ENCODE measurements at regions not wholly inside any gene's neighbourhood (a gene's known extent, or its start where the extent isn't known, plus 50 kb on each side); places are given as distances from the start of the nearest gene placed in this dataset.

GRCh38 chr3:16089521-16089920 lies 85.0 kb upstream of the GALNT15 start:
- DNase-seq (ENCODE audit: low spot score): no peak
- no peaks in the 10 kb centered on the region for H3K36me3 Mint-ChIP-seq (ENCODE audit: low read depth)
- H3K4me1 Mint-ChIP-seq (ENCODE audit: low read depth): peaks cover 19% of the 10 kb centered on the region
- no peak overlapping the region for H3K27ac Mint-ChIP-seq (ENCODE audit: unreplicated experiment)
- H3K27me3 Mint-ChIP-seq (ENCODE audit: low read depth): no peaks in the 10 kb centered on the region
- H3K4me3 Mint-ChIP-seq (ENCODE audit: unreplicated experiment): no peak overlapping the region
- TF ChIP-seq, protein P1, sequence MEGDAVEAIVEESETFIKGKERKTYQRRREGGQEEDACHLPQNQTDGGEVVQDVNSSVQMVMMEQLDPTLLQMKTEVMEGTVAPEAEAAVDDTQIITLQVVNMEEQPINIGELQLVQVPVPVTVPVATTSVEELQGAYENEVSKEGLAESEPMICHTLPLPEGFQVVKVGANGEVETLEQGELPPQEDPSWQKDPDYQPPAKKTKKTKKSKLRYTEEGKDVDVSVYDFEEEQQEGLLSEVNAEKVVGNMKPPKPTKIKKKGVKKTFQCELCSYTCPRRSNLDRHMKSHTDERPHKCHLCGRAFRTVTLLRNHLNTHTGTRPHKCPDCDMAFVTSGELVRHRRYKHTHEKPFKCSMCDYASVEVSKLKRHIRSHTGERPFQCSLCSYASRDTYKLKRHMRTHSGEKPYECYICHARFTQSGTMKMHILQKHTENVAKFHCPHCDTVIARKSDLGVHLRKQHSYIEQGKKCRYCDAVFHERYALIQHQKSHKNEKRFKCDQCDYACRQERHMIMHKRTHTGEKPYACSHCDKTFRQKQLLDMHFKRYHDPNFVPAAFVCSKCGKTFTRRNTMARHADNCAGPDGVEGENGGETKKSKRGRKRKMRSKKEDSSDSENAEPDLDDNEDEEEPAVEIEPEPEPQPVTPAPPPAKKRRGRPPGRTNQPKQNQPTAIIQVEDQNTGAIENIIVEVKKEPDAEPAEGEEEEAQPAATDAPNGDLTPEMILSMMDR (IDR thresholded peaks at IDR 0.05): no peak
- H3K9me3 Mint-ChIP-seq (ENCODE audit: low read depth): no peaks in the 10 kb centered on the region

- Mint-ChIP-seq H3K4me3 (ENCODE audit: unreplicated experiment) (no peak overlapping the region), H3K9me3 (ENCODE audit: low read depth) (no peaks in the 10 kb centered on the region), H3K27ac (ENCODE audit: unreplicated experiment) (no peak overlapping the region), H3K36me3 (ENCODE audit: low read depth) (no peaks in the 10 kb centered on the region), H3K27me3 (ENCODE audit: low read depth) (no peaks in the 10 kb centered on the region), H3K4me1 (ENCODE audit: low read depth) (peaks cover 17% of the 10 kb centered on the region)
- no peak for DNase-seq (ENCODE audit: low spot score)
- TF ChIP-seq, protein P1 (IDR thresholded peaks at IDR 0.05): no peak
Observed at GRCh38 chr3:16090024-16090423, 84.5 kb upstream of the GALNT15 start.

- H3K36me3 Mint-ChIP-seq (ENCODE audit: low read depth): no peaks in the 10 kb centered on the region
- H3K27me3 Mint-ChIP-seq (ENCODE audit: low read depth): no peaks in the 10 kb centered on the region
- H3K4me3 Mint-ChIP-seq (ENCODE audit: unreplicated experiment): no peak overlapping the region
- no peaks in the 10 kb centered on the region for H3K9me3 Mint-ChIP-seq (ENCODE audit: low read depth)
- TF ChIP-seq, protein P1 (IDR thresholded peaks at IDR 0.05): no peak
- no peak overlapping the region for H3K27ac Mint-ChIP-seq (ENCODE audit: unreplicated experiment)
- peaks cover 10% of the 10 kb centered on the region for H3K4me1 Mint-ChIP-seq (ENCODE audit: low read depth)
- DNase-seq (ENCODE audit: low spot score): no peak
Observed at GRCh38 chr3:16090706-16091105, 83.8 kb upstream of the GALNT15 start.

GRCh38 chr3:16092923-16093322 lies 81.6 kb upstream of the GALNT15 start:
- DNase-seq (ENCODE audit: low spot score): no peak
- TF ChIP-seq, protein P1 (IDR thresholded peaks at IDR 0.05): no peak
- Mint-ChIP-seq H3K27me3 (ENCODE audit: low read depth) (no peaks in the 10 kb centered on the region), H3K4me1 (ENCODE audit: low read depth) (peaks cover 5% of the 10 kb centered on the region), H3K36me3 (ENCODE audit: low read depth) (no peaks in the 10 kb centered on the region), H3K27ac (ENCODE audit: unreplicated experiment) (no peak overlapping the region), H3K4me3 (ENCODE audit: unreplicated experiment) (no peak overlapping the region), H3K9me3 (ENCODE audit: low read depth) (no peaks in the 10 kb centered on the region)

GRCh38 chr3:16101295-16102186 lies 72.9 kb upstream of the GALNT15 start:
- Mint-ChIP-seq H3K27ac (ENCODE audit: unreplicated experiment) (no peak overlapping the region), H3K4me1 (ENCODE audit: low read depth) (peaks cover 24% of the 10 kb centered on the region), H3K4me3 (ENCODE audit: unreplicated experiment) (no peak overlapping the region), H3K36me3 (ENCODE audit: low read depth) (no peaks in the 10 kb centered on the region), H3K9me3 (ENCODE audit: low read depth) (no peaks in the 10 kb centered on the region), H3K27me3 (ENCODE audit: low read depth) (no peaks in the 10 kb centered on the region)
- TF ChIP-seq, protein P1 (IDR thresholded peaks at IDR 0.05): no peak
- no peak for DNase-seq (ENCODE audit: low spot score)

Measured in chondrocyte (in vitro differentiated cells).